Large intestine (tissue), 3 donors: ENCODE measurements at regions not wholly inside any gene's neighbourhood (a gene's known extent, or its start where the extent isn't known, plus 50 kb on each side); places are given as distances from the start of the nearest gene placed in this dataset.
"Not testable (repeated sequence)": the region's sequence is repeated elsewhere in the genome, so short reads cannot be mapped to it uniquely, and the experiment has no call there.

Experiments used
- DNase-seq, 2 donors: peaks; one replicate each; pipeline versions ENCODE4 v3.0.0 to v3.0.0-alpha.2; 2013
- H3K27ac ChIP-seq: one replicate; pipeline ENCODE4 v1.5.1; 2013; ENCODE audit warnings: low read length
- H3K27me3 ChIP-seq: 2 replicates; pipeline ENCODE4 v1.6.1; 2013; ENCODE audit warnings: low read length; ENCODE audit not compliant: control insufficient read depth, insufficient read depth
- H3K36me3 ChIP-seq: 2 replicates; pipeline ENCODE4 v1.6.1; 2013; ENCODE audit warnings: low read length; ENCODE audit not compliant: control insufficient read depth, insufficient read depth
- H3K4me1 ChIP-seq: one replicate; pipeline ENCODE4 v1.6.1; 2013; ENCODE audit warnings: low read length; ENCODE audit not compliant: control insufficient read depth, insufficient read depth
- H3K4me3 ChIP-seq: one replicate; pipeline ENCODE4 v1.5.1; 2013; ENCODE audit warnings: low read length
- H3K9me3 ChIP-seq: one replicate; pipeline ENCODE4 v1.6.1; 2013; ENCODE audit warnings: mild to moderate bottlenecking, low read depth, low read length, moderate library complexity; ENCODE audit not compliant: control insufficient read depth
- WGBS: methylation state at CpG from one replicate; pipeline ENCODE4 v1.1.5; 2013; ENCODE audit warnings: low lambda C conversion rate; ENCODE audit not compliant: insufficient coverage; 5-methylcytosine and 5-hydroxymethylcytosine counted together

- Histone ChIP-seq H3K9me3 (no peaks in the 10 kb centered on the region), H3K4me1 (no peaks in the 10 kb centered on the region), H3K4me3 (no peak overlapping the region), H3K27ac (no peak overlapping the region), H3K27me3 (no peaks in the 10 kb centered on the region), H3K36me3 (no peaks in the 10 kb centered on the region)
- no peak for DNase-seq
- WGBS = no CpG with 5 or more reads among the region's 1 CpG
These were observed 81.4 kb upstream of the ACSL1 start for GRCh38 chr4:184907216-184907615.

- Histone ChIP-seq H3K36me3 (no peaks in the 10 kb centered on the region), H3K27ac (no peak overlapping the region), H3K9me3 (peaks cover under 1% of the 10 kb centered on the region), H3K4me3 (no peak overlapping the region), H3K4me1 (no peaks in the 10 kb centered on the region), H3K27me3 (no peaks in the 10 kb centered on the region)
- no peak for DNase-seq
These were observed 82.0 kb upstream of the ACSL1 start for GRCh38 chr4:184907810-184908209.

- DNase-seq = no peak
- Histone ChIP-seq H3K36me3 (no peaks in the 10 kb centered on the region), H3K27me3 (no peaks in the 10 kb centered on the region), H3K4me1 (no peaks in the 10 kb centered on the region), H3K27ac (no peak overlapping the region), H3K4me3 (no peak overlapping the region), H3K9me3 (peaks cover 6% of the 10 kb centered on the region)
- WGBS = no CpG with 5 or more reads among the region's 3 CpGs
These were observed 85.5 kb upstream of the ACSL1 start for GRCh38 chr4:184911310-184911709.

GRCh38 chr4:184913356-184914143 is 87.8 kb upstream of the ACSL1 start:
- Histone ChIP-seq H3K4me1 (no peaks in the 10 kb centered on the region), H3K27me3 (no peaks in the 10 kb centered on the region), H3K4me3 (no peak overlapping the region), H3K9me3 (peaks cover 6% of the 10 kb centered on the region), H3K36me3 (no peaks in the 10 kb centered on the region), H3K27ac (no peak overlapping the region)
- DNase-seq = no peak
- no CpG with 5 or more reads among the region's 1 CpG for WGBS

- not testable (repeated sequence) for DNase-seq, H3K27ac ChIP-seq, H3K4me1 ChIP-seq, H3K36me3 ChIP-seq, H3K4me3 ChIP-seq, H3K9me3 ChIP-seq, H3K27me3 ChIP-seq
- 100% methylated on average over 1 of the region's 3 CpGs for WGBS
These were observed 93.0 kb upstream of the ACSL1 start for GRCh38 chr4:184918799-184919198.

- no peaks in the 10 kb centered on the region for H3K4me1 ChIP-seq
- 80% methylated on average over 1 of the region's 4 CpGs for WGBS
- H3K27me3 ChIP-seq = no peaks in the 10 kb centered on the region
- H3K27ac ChIP-seq = no peak overlapping the region
- DNase-seq = no peak
- H3K9me3 ChIP-seq = no peaks in the 10 kb centered on the region
- H3K4me3 ChIP-seq = no peak overlapping the region
- H3K36me3 ChIP-seq = no peaks in the 10 kb centered on the region
These were observed 95.7 kb upstream of the ACSL1 start for GRCh38 chr4:184921456-184921855.

GRCh38 chr4:184922301-184922700 is 96.0 kb upstream of the HELT start:
- no peaks in the 10 kb centered on the region for H3K36me3 ChIP-seq
- H3K9me3 ChIP-seq = no peaks in the 10 kb centered on the region
- H3K4me3 ChIP-seq = no peak overlapping the region
- no peaks in the 10 kb centered on the region for H3K27me3 ChIP-seq
- no CpG with 5 or more reads among the region's 3 CpGs for WGBS
- no peaks in the 10 kb centered on the region for H3K4me1 ChIP-seq
- no peak overlapping the region for H3K27ac ChIP-seq
- no peak for DNase-seq

GRCh38 chr4:184924516-184924915 is 93.8 kb upstream of the HELT start:
- Histone ChIP-seq H3K27ac (no peak overlapping the region), H3K4me3 (no peak overlapping the region), H3K4me1 (no peaks in the 10 kb centered on the region), H3K27me3 (no peaks in the 10 kb centered on the region), H3K36me3 (no peaks in the 10 kb centered on the region), H3K9me3 (peaks cover 7% of the 10 kb centered on the region)
- DNase-seq = no peak
- no CpG with 5 or more reads among the region's 2 CpGs for WGBS

GRCh38 chr4:184929476-184929875 is 88.8 kb upstream of the HELT start:
- Histone ChIP-seq H3K27ac (no peak overlapping the region), H3K4me3 (no peak overlapping the region), H3K9me3 (peaks cover 7% of the 10 kb centered on the region), H3K4me1 (no peaks in the 10 kb centered on the region), H3K36me3 (no peaks in the 10 kb centered on the region), H3K27me3 (no peaks in the 10 kb centered on the region)
- 100% methylated on average over 3 of the region's 8 CpGs for WGBS
- DNase-seq = no peak

GRCh38 chr4:184930026-184930425 is 88.3 kb upstream of the HELT start:
- no peak overlapping the region for H3K27ac ChIP-seq
- DNase-seq = no peak

GRCh38 chr4:184932343-184932742 is 85.9 kb upstream of the HELT start:
- H3K4me1 ChIP-seq = no peaks in the 10 kb centered on the region
- no CpG with 5 or more reads among the region's 7 CpGs for WGBS
- no peak for DNase-seq
- no peak overlapping the region for H3K4me3 ChIP-seq
- peaks cover 2% of the 10 kb centered on the region for H3K27me3 ChIP-seq
- no peak overlapping the region for H3K27ac ChIP-seq
- no peaks in the 10 kb centered on the region for H3K36me3 ChIP-seq
- H3K9me3 ChIP-seq = peaks cover 7% of the 10 kb centered on the region

More at GRCh38 chr4:184930026-184930425, 88.3 kb upstream of the HELT start:
- H3K4me1 ChIP-seq = no peaks in the 10 kb centered on the region
- H3K27me3 ChIP-seq = no peaks in the 10 kb centered on the region
- peaks cover 7% of the 10 kb centered on the region for H3K9me3 ChIP-seq
- H3K36me3 ChIP-seq = no peaks in the 10 kb centered on the region
- H3K4me3 ChIP-seq = no peak overlapping the region
